HepG2 (cell line): ENCODE measurements at regions not wholly inside any gene's neighbourhood (a gene's known extent, or its start where the extent isn't known, plus 50 kb on each side); places are given as distances from the start of the nearest gene placed in this dataset.

Experiments
- ATAC-seq: fragments of 200-7000 bp; cut with Tn5 transposase; 3 replicates; pipeline ENCODE4 v1.9.1; 2020; ENCODE audit warnings: mild to moderate bottlenecking, moderate library complexity
- BruUV-seq: library from RNA; stranded (reverse); fragments of 400-500 nt; replicated peaks from 2 replicates; lab custom pipeline; 2021; lab: Mats Ljungman, UMichigan
- CTCF ChIA-PET: fragments of 300-600 bp; formaldehyde crosslinking; extraction: SDS; loops from one replicate; lab custom pipeline; 2021; ENCODE audit warnings: low total read pairs, inconsistent platforms, low intra/inter-chr PET ratio; lab: Yijun Ruan, JAX
- POLR2A ChIA-PET: fragments of 350-600 bp; sonication (Branson Sonifier 250); formaldehyde crosslinking; loops from one replicate; lab custom pipeline; 2020; ENCODE audit warnings: antibody characterized with exemption, inconsistent platforms; lab: Yijun Ruan, JAX
- DNase-seq: peaks from one replicate; pipeline ENCODE4 v3.0.0-alpha.2; 2015; ENCODE audit warnings: low spot score
- FAIRE-seq: peaks from 3 replicates; lab custom pipeline; 2011; peaks lifted over from hg19 to GRCh38; lab: Jason Lieb, UNC
- H2AFZ ChIP-seq: one replicate; pipeline ENCODE4 v1.6.1; 2011; ENCODE audit warnings: low read length, inconsistent platforms
- H3K27ac ChIP-seq: fragments of 300-600 bp; 3 replicates; pipeline ENCODE4 v1.8.0; 2011; ENCODE audit warnings: mixed run types, mild to moderate bottlenecking, mixed read lengths, low read length, inconsistent platforms; ENCODE audit not compliant: insufficient read depth; ENCODE audit errors: extremely low read length
- H3K27me3 ChIP-seq, 2 experiments: fragments of 200-600 bp in 1 of 2; 2 replicates in 1 of 2; 3 replicates in 1 of 2; pipeline versions ENCODE4 v1.6.0 to v1.8.0; 2011; ENCODE audit warnings: low read length in 2 of 2, mild to moderate bottlenecking in 2 of 2, moderate library complexity in 2 of 2, inconsistent platforms in 1 of 2; ENCODE audit not compliant: insufficient read depth in 2 of 2, control insufficient read depth in 1 of 2
- H3K36me3 ChIP-seq, 2 experiments: fragments of 200-600 bp in 1 of 2; replicated peaks in 1 of 2; 2 replicates in 1 of 2; 3 replicates in 1 of 2; pipeline versions ENCODE4 v1.5.1 to v1.8.0; 2011; ENCODE audit warnings: low read length in 2 of 2, inconsistent platforms in 1 of 2; ENCODE audit not compliant: insufficient read depth in 2 of 2, control insufficient read depth in 1 of 2
- H3K4me1 ChIP-seq: 2 replicates; pipeline ENCODE4 v1.5.1; 2012; ENCODE audit warnings: low read length, inconsistent platforms; ENCODE audit not compliant: insufficient read depth
- H3K4me2 ChIP-seq: 2 replicates; pipeline ENCODE4 v1.6.0; 2011; ENCODE audit warnings: low read depth, low read length, inconsistent platforms
- H3K4me3 ChIP-seq, 3 experiments: fragments of 200-600 bp in 1 of 3; sonication (generic), shearing (Covaris generic) in 1 of 3; replicated peaks in 1 of 3; 2 replicates each; pipeline ENCODE4 v1.5.1; 2011 to 2016; ENCODE audit warnings: low read length in 3 of 3, inconsistent platforms in 2 of 3, low read depth in 2 of 3, mild to moderate bottlenecking in 2 of 3, control low read depth in 1 of 3, mixed read lengths in 1 of 3; ENCODE audit not compliant: insufficient read depth in 1 of 3
- H3K79me2 ChIP-seq: one replicate; pipeline ENCODE4 v1.6.1; 2011; ENCODE audit warnings: low read length, inconsistent platforms; ENCODE audit not compliant: insufficient read depth
- H3K9ac ChIP-seq: 2 replicates; pipeline ENCODE4 v1.6.0; 2011; ENCODE audit warnings: mild to moderate bottlenecking, low read depth, low read length, inconsistent platforms; ENCODE audit not compliant: insufficient read depth
- H3K9me3 ChIP-seq: 2 replicates; pipeline ENCODE4 v1.5.1; 2012; ENCODE audit warnings: mild to moderate bottlenecking, low read length
- H4K20me1 ChIP-seq: 2 replicates; pipeline ENCODE4 v1.6.0; 2011; ENCODE audit warnings: inconsistent platforms, mild to moderate bottlenecking, low read length, moderate library complexity; ENCODE audit not compliant: insufficient read depth
- ATF3 ChIP-seq: sonication (generic); formaldehyde crosslinking; IDR thresholded peaks from 2 replicates; pipeline ENCODE4 v1.4.0; 2020; ENCODE audit warnings: missing genetic modification reagents
- E2F2 ChIP-seq: sonication (generic); formaldehyde crosslinking; IDR thresholded peaks from 2 replicates; pipeline ENCODE4 v1.4.0; 2020; ENCODE audit warnings: missing genetic modification reagents, borderline replicate concordance
- GLMP ChIP-seq: sonication (generic); formaldehyde crosslinking; IDR thresholded peaks from 2 replicates; pipeline ENCODE4 v1.9.0; 2021; ENCODE audit warnings: missing genetic modification reagents, mild to moderate bottlenecking, borderline replicate concordance
- ISL2 ChIP-seq: sonication (generic); formaldehyde crosslinking; IDR thresholded peaks from 2 replicates; pipeline ENCODE4 v1.5.0; 2020; ENCODE audit warnings: missing genetic modification reagents
- KLF16 ChIP-seq, 2 experiments: sonication (generic) in 1 of 2; formaldehyde crosslinking in 1 of 2; IDR thresholded peaks; 2 replicates each; pipeline versions ENCODE4 v1.6.1 to v1.8.0; 2016 to 2023; ENCODE audit warnings: missing genetic modification reagents in 2 of 2, missing compliant biosample characterization in 1 of 2
- KLF6 ChIP-seq: IDR thresholded peaks from 2 replicates; pipeline ENCODE4 v1.8.0; 2016; ENCODE audit warnings: missing biosample characterization, missing genetic modification reagents
- PAF1 ChIP-seq: IDR thresholded peaks from 2 replicates; pipeline ENCODE4 v1.6.1; 2016; ENCODE audit warnings: missing genetic modification reagents, missing compliant biosample characterization
- SMARCE1 ChIP-seq: fragments of 450-650 bp; IDR thresholded peaks from 2 replicates; pipeline ENCODE4 v1.6.1; 2017; ENCODE audit warnings: borderline replicate concordance
- ZBTB7B ChIP-seq: sonication (generic); formaldehyde crosslinking; IDR thresholded peaks from 2 replicates; pipeline ENCODE4 v1.4.0; 2020; ENCODE audit warnings: missing genetic modification reagents
- ZNF451 ChIP-seq: sonication (generic); formaldehyde crosslinking; IDR thresholded peaks from 2 replicates; pipeline ENCODE4 v1.5.0; 2020; ENCODE audit warnings: mild to moderate bottlenecking, missing genetic modification reagents
- ZNF879 ChIP-seq: sonication (generic); formaldehyde crosslinking; IDR thresholded peaks from 2 replicates; pipeline ENCODE4 v1.8.1; 2023; ENCODE audit warnings: missing genetic modification reagents
- WGBS: methylation state at CpG from one replicate; pipeline ENCODE4 v1.1.6; 2017; ENCODE audit warnings: low lambda C conversion rate; 5-methylcytosine and 5-hydroxymethylcytosine counted together
- in situ Hi-C: cut with HindIII; loops from 2 replicates; pipeline ENCODE4 v1.10.0; 2017; ENCODE audit warnings: low pct_unique_long_range_greater_than_20kb; ENCODE audit not compliant: extremely low pct_ligation_motif_present
- intact Hi-C: fragments of 100-400 bp; cut with micrococcal nuclease; formaldehyde crosslinking; loops from one replicate; pipeline ENCODE4 v1.10.0; 2022; ENCODE audit not compliant: unreplicated experiment

- no peak for TF ChIP-seq GLMP (CRISPR knock-in tag)
- TF ChIP-seq ZNF879 = no peak
- no peak for TF ChIP-seq KLF6 (CRISPR knock-in tag)
Observed at GRCh38 chr10:113397047-113397446, 155.8 kb upstream of the HABP2 start (continued).

GRCh38 chr10:113399065-113399464 is 153.8 kb upstream of the HABP2 start:
- no peak overlapping the region for H3K4me2 ChIP-seq
- POLR2A ChIA-PET = no interaction called here
- peaks cover 2 to 23% of the 10 kb centered on the region in 2 experiments; a peak in 4 of 5 replicates for H3K27me3 ChIP-seq
- BruUV-seq = no TSS peak
- H2AFZ ChIP-seq = no peak overlapping the region
- in situ Hi-C loops (no loop called here), intact Hi-C loops (no loop called here)
- no peak overlapping the region for H3K9ac ChIP-seq
- TF ChIP-seq ZNF451 (CRISPR knock-in tag) (no peak), PAF1 (CRISPR knock-in tag) (no peak), ISL2 (no peak), ZBTB7B (CRISPR knock-in tag) (no peak), KLF16 (CRISPR knock-in tag; IDR thresholded peaks at IDR 0.05) (no peak), E2F2 (CRISPR knock-in tag) (no peak), SMARCE1 (no peak), ATF3 (CRISPR knock-in tag) (no peak)
- DNase-seq (no peak), ATAC-seq (no peak), FAIRE-seq (no peak)
- no peaks in the 10 kb centered on the region for H3K9me3 ChIP-seq
- no peak overlapping the region for H3K4me3 ChIP-seq
- 2% methylated on average over 4 of the region's 4 CpGs for WGBS
- H4K20me1 ChIP-seq = no peaks in the 10 kb centered on the region
- no peaks in the 10 kb centered on the region for H3K36me3 ChIP-seq
- H3K4me1 ChIP-seq = no peaks in the 10 kb centered on the region
- no peak overlapping the region for H3K27ac ChIP-seq
- CTCF ChIA-PET = no interaction called here
- H3K79me2 ChIP-seq = no peaks in the 10 kb centered on the region
